Left colon (tissue), 2 donors: ENCODE measurements at regions not wholly inside any gene's neighbourhood (a gene's known extent, or its start where the extent isn't known, plus 50 kb on each side); places are given as distances from the start of the nearest gene placed in this dataset.

Source experiments
- ATAC-seq: fragments of 200-7000 bp; cut with Tn5 transposase; one replicate; pipeline ENCODE4 v1.9.1; 2020; ENCODE audit warnings: mild to moderate bottlenecking, moderate library complexity
- DNase-seq, 2 donors: peaks; one replicate each; pipeline ENCODE4 v3.0.0-alpha.2; 2020
- intact Hi-C, 2 donors: fragments of 100-400 bp; cut with DNase I in 1 of 2; cut with micrococcal nuclease in 1 of 2; formaldehyde crosslinking; loops; one replicate each; pipeline versions ENCODE4 v1.11.2 to v1.14.0; 2022; cut with DNase I, micrococcal nuclease
- donor health status: DM: no; HTN: no; CAD: no.
- donor health status: DM: yes; HTN: yes; CAD: no.

GRCh38 chr14:35220027-35220676, 72.0 kb upstream of the PSMA6 start:
- ATAC-seq (no peak), DNase-seq (no peak)
- intact Hi-C loops: no loop called here

DNA sequence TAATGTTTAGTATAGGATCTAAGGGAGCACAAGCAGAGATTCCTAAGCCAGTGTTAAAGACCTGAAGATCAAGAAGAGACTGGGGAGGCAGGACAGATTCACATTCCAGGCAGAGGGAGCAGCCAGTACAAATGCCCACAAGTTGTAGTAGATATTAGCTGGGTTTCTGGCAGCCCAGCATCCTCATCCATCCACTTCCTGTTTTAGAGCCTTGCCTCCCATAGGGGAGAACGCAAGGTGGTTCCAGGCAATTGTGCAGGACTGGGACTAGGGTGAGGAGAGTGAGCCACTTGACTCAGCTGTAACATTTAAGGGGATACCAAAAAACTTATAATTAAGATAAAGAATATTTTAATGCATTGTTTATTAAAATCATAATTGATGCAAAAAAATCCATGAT, 71.3 kb upstream of the PSMA6 start:
- no peak for ATAC-seq
- intact Hi-C loops: no loop called here
- no peak for DNase-seq

DNA sequence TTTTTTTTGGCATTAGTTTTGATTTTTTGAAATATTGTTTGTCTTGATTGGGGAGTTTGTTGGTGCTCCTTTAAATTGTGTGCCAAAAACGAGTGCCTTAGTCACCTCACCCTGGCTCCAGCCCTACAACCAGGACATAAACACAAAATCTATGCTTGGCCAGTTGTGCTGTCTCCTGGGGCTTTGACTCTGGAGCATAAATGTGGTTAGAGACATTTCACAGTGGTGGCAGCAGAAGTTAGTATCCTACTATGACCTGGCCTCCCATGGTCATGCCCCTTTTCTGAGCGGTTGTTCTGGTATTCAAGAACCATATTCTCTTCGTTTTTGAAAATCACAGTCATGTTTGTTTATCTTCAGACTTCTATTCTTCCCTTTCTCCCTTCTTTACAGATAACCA, 70.7 kb upstream of the PSMA6 start:
- ATAC-seq: no peak
- intact Hi-C loops: no loop called here
- DNase-seq: no peak

DNA sequence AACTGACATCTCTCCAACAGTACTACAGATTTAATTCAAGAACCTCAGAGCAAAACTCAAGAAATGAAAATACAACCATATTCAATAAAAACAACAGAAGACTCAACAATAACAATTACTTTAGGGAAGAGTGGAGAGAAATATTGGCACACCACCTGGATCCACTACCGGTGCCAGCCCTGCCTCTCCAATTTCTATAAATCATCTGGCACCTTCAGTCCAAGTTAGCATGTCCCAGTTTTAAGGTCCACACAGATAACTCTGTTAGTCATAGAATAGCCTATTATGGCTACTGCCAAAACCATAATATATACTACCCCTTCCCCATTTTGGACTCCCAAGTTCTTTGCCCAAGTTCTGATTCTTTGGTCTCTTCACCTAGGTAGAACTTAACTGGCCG, 69.9 kb upstream of the PSMA6 start:
- ATAC-seq: no peak
- no peak for DNase-seq
- intact Hi-C loops: no loop called here

- no peak for DNase-seq
- intact Hi-C loops: no loop called here
- no peak for ATAC-seq
Observed at GRCh38 chr14:35222872-35223466, 69.2 kb upstream of the PSMA6 start.

DNA sequence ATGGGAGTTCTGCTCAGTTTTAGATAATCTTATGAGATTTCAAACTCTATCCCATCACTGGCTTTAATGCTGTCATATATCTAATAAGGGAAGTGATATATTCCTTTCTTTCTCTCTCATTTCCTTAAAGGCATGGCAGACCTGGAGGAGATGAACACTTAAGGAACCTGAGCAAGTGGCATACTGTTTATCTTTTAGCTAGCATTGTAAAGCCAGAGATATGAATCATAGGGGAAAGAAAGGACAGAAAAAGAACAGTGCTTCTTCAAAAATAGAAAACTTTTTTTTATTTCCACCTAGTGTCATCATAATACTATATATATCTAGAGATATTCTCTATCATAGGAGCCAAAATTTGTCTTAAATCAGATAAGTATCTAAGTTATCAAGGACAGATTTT, 68.3 kb upstream of the PSMA6 start:
- ATAC-seq: no peak
- DNase-seq: no peak
- intact Hi-C loops: no loop called here

GRCh38 chr14:35224615-35225014, 67.6 kb upstream of the PSMA6 start:
- DNase-seq (no peak), ATAC-seq (no peak)
- intact Hi-C loops: no loop called here

DNA sequence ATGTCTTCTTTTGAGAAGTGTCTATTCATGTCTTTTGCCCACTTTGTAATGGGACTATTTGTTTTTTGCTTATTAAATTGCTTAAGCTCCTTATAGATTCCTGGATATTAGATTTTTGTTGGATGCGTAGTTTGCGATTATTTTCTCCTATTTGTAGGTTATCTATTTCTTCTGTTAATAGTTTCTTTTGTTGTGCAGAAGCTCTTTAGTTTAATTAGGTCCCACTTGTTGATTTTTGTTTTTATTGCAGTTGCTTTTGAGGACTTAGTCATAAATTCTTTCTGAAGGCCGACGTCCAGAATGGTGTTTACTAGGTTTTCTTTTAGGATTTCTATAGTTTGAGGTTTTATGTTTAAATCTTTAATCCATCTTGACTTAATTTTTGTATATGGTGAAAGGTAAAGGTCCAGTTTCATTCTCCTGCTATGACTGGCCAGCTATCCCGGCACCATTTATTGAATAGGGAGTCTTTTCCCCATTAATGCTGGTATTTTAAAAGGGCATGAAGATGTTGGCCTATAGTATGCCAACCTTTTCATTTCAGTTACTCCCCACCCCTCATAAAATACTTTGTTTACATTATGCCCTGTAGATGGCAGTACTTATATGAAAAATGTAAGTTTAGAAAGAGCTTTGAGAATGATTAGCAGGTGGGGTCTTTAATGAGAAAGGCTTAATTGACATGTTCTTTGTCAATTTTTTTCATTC, 62.9 kb upstream of the PSMA6 start:
- ATAC-seq: peak; percentile 65
- intact Hi-C loops: no loop called here
- no peak for DNase-seq

- DNase-seq (no peak), ATAC-seq (no peak)
- intact Hi-C loops: no loop called here
Observed at GRCh38 chr14:35229792-35230089, 62.4 kb upstream of the PSMA6 start.

DNA sequence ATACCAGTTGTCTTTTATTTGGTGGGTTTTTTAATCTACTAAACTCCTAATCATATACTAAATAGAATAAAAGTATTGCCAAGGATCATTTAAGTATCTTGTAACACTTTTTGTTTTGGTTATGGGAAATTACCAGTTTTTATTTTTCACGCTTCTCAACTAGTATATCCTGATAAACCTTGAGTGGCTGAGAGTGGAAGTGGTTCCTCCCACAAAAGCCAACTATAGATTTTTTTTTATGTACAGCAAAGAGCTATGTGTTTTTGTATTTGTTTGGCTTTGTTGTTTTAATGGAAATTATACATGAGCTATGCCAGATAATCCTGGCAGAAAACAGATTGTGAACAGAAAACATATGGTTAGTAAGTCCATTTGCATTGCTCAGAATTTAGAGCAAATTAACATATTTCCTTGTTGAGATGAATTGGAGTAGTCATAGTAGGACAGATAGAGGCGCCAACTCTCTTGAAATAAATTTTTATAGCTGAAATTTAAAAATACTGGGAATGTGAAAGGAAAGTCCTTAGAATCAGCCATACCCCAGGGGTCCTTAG, 60.9 kb upstream of the PSMA6 start:
- no peak for ATAC-seq
- intact Hi-C loops: no loop called here
- no peak for DNase-seq

GRCh38 chr14:35234012-35234805, 58.0 kb upstream of the PSMA6 start:
- intact Hi-C loops: no loop called here
- DNase-seq (no peak), ATAC-seq (no peak)

DNA sequence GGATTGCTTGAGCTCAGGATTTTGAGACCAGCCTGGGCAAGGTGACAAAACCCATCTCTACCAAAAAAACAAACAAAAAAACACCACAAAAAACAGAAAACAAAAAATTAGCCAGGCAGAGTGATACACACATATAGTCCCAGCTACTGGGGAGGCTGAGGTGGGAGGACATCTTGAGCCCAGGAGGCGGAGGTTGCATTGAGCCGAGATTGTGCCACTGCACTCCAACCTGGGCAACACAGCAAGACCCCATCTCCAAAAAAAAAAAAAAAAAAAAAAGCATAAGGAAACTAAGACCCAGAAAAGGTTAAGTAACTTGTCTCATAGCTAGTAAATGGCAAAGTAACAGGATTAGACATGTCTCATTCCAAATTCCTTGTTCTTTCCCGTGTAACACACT, 56.3 kb upstream of the PSMA6 start:
- DNase-seq: no peak
- intact Hi-C loops: no loop called here
- no peak for ATAC-seq

DNA sequence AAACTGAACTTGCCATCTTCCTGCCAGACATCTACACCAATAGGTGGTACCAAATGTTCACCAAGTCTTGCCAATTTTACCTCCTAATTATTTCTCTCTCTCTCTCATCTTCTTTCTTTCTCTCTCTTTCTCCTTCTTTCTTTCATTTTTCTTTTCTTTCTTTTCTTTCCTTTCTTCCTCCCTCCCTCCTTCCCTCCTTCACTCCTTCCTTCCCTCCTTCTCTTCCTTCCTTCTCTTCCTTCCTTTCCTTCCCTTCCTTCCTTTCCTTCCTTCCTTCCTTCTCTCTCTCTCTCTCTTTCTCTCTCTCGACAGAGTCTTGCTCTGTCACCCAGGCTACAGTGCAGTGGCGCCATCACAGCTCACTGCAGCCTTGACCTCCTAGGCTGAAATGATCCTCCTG, 55.4 kb upstream of the PSMA6 start:
- ATAC-seq (no peak), DNase-seq (no peak)
- intact Hi-C loops: no loop called here

DNA sequence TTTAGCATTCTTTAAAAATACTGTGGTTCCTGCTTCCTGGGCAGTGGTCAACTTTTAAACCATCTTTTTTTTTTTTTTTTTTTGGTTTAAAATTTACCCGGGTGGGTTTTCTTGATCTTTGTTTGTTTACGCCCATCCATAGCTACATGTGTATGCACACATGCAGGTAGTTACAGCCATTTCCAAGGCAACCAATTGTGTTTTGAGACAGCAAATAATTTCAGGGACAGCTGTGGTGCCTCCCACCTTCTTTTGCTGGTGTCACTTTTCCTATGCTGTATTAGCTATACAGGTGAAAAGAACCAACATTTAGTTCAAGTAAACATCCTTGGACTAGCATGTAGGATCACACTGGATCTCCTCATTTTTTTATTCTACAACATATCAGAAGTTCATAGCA, 52.0 kb upstream of the PSMA6 start:
- no peak for DNase-seq
- no peak for ATAC-seq
- intact Hi-C loops: no loop called here
